ENCODE measurements at regions not wholly inside any gene's neighbourhood (a gene's known extent, or its start where the extent isn't known, plus 50 kb on each side); places are given as distances from the start of the nearest gene placed in this dataset.

- Histone ChIP-seq H3K9me3 (ENCODE audit: low read length) (no peaks in the 10 kb centered on the region), H3K27ac (ENCODE audit: extremely low read length, insufficient read depth, low read length) (no peak overlapping the region), H3K4me3 (replicated peaks in 1 of 3; ENCODE audit: insufficient read depth in 1 of 3, low read depth in 2 of 3, low read length in 3 of 3) (no peak overlapping the region), H3K4me1 (ENCODE audit: insufficient read depth, low read length) (peaks cover 11% of the 10 kb centered on the region), H3K27me3 (ENCODE audit: control insufficient read depth in 1 of 2, insufficient read depth in 2 of 2, low read length in 2 of 2) (peaks cover 1 to 20% of the 10 kb centered on the region in 2 experiments; a peak in 2 of 5 replicates), H3K9ac (ENCODE audit: insufficient read depth, low read depth, low read length) (no peak overlapping the region), H4K20me1 (ENCODE audit: insufficient read depth, low read length) (no peaks in the 10 kb centered on the region), H3K36me3 (replicated peaks in 1 of 2; ENCODE audit: control insufficient read depth in 1 of 2, insufficient read depth in 2 of 2, low read length in 2 of 2) (no peaks in the 10 kb centered on the region), H2AFZ (ENCODE audit: low read length) (no peak overlapping the region), H3K79me2 (ENCODE audit: insufficient read depth, low read length) (no peaks in the 10 kb centered on the region), H3K4me2 (ENCODE audit: low read depth, low read length) (no peak overlapping the region)
- ATAC-seq (no peak), DNase-seq (ENCODE audit: low spot score) (no peak), FAIRE-seq (no peak)
- in situ Hi-C loops (cut with HindIII; ENCODE audit: extremely low pct_ligation_motif_present, low pct_unique_long_range_greater_than_20kb) (no loop called here), intact Hi-C loops (cut with micrococcal nuclease; ENCODE audit: unreplicated experiment) (no loop called here)
- BruUV-seq (replicated peaks), result no TSS peak
- POLR2A ChIA-PET, result no interaction called here
- 9% methylated on average over 1 of the region's 1 CpG for WGBS (ENCODE audit: low lambda C conversion rate)
- CTCF ChIA-PET (ENCODE audit: low intra/inter-chr PET ratio, low total read pairs), result no interaction called here
- TF ChIP-seq ZBTB4 (CRISPR knock-in tag; IDR thresholded peaks at IDR 0.05; ENCODE audit: borderline replicate concordance) (no peak), ZNF18 (CRISPR knock-in tag; IDR thresholded peaks at IDR 0.05; ENCODE audit: insufficient replicate concordance) (no peak), SNRNP70 (IDR thresholded peaks at IDR 0.05; ENCODE audit: low read depth, low read length) (no peak), ZNF280B (CRISPR knock-in tag; IDR thresholded peaks at IDR 0.05; ENCODE audit: borderline replicate concordance) (no peak), ZBTB20 (CRISPR knock-in tag; IDR thresholded peaks at IDR 0.05; ENCODE audit: borderline replicate concordance, low read depth) (no peak), ARID4A (CRISPR knock-in tag; IDR thresholded peaks at IDR 0.05; ENCODE audit: borderline replicate concordance) (no peak), TCF7 (IDR thresholded peaks at IDR 0.05; ENCODE audit: low read depth) (no peak), HMGXB4 (CRISPR knock-in tag; IDR thresholded peaks at IDR 0.05; ENCODE audit: borderline replicate concordance in 1 of 2, low read depth in 1 of 2) (no peak), ZNF790 (CRISPR knock-in tag; IDR thresholded peaks at IDR 0.05; ENCODE audit: borderline replicate concordance) (no peak)
Measured at GRCh38 chr6:138030872-138031271, 76.3 kb downstream of the PERP start.
